PC-9 (cell line): ENCODE measurements at regions not wholly inside any gene's neighbourhood (a gene's known extent, or its start where the extent isn't known, plus 50 kb on each side); places are given as distances from the start of the nearest gene placed in this dataset.

Experiments used
- BruUV-seq: library from RNA; stranded (reverse); fragments of 400-500 nt; replicated peaks from 2 replicates; lab custom pipeline; 2021; lab: Mats Ljungman, UMichigan
- CTCF ChIA-PET: fragments of 300-600 bp; sonication (Branson Sonifier 250); formaldehyde crosslinking; loops from one replicate; lab custom pipeline; 2022; ENCODE audit warnings: antibody characterized with exemption; lab: Charles Lee
- POLR2A ChIA-PET: fragments of 300-600 bp; sonication (Branson Sonifier 250); formaldehyde crosslinking; loops from one replicate; lab custom pipeline; 2022; ENCODE audit warnings: antibody characterized with exemption; ENCODE audit not compliant: unreplicated experiment; lab: Charles Lee
- DNase-seq, 2 experiments: peaks; one replicate each; pipeline versions ENCODE4 v3.0.0 to v3.0.0-alpha.2; 2015 to 2022; ENCODE audit warnings: mixed read lengths in 1 of 2
- H2AFZ ChIP-seq: fragments of 200-600 bp; sonication (generic); 2 replicates; pipeline ENCODE4 v1.8.1; 2017; ENCODE audit warnings: antibody characterized with exemption
- H3F3A ChIP-seq: fragments of 200-600 bp; sonication (generic); 2 replicates; pipeline ENCODE4 v1.8.1; 2017; ENCODE audit warnings: antibody characterized with exemption, mild to moderate bottlenecking, low read depth; ENCODE audit not compliant: insufficient read depth
- H3K27ac ChIP-seq: fragments of 200-600 bp; sonication (generic); 2 replicates; pipeline ENCODE4 v1.6.1; 2016; ENCODE audit warnings: mixed run types
- H3K27me3 ChIP-seq: fragments of 200-600 bp; sonication (generic); 2 replicates; pipeline ENCODE4 v1.6.1; 2016; ENCODE audit warnings: low read depth, mixed run types; ENCODE audit not compliant: insufficient read depth
- H3K36me3 ChIP-seq: fragments of 200-600 bp; sonication (generic); 2 replicates; pipeline ENCODE4 v1.6.1; 2016; ENCODE audit warnings: low read depth, mixed run types
- H3K4me1 ChIP-seq: fragments of 200-600 bp; sonication (generic); replicated peaks from 2 replicates; pipeline ENCODE4 v1.6.1; 2016; ENCODE audit warnings: mixed run types; ENCODE audit not compliant: insufficient read depth
- H3K4me2 ChIP-seq: fragments of 200-600 bp; sonication (generic); 2 replicates; pipeline ENCODE4 v1.6.1; 2017; ENCODE audit warnings: mixed run types
- H3K4me3 ChIP-seq: fragments of 200-600 bp; sonication (generic); 2 replicates; pipeline ENCODE4 v1.6.1; 2016; ENCODE audit warnings: mixed run types
- H3K79me2 ChIP-seq: fragments of 200-600 bp; sonication (generic); 2 replicates; pipeline ENCODE4 v1.6.1; 2017; ENCODE audit warnings: low read depth, mixed run types
- H3K9me2 ChIP-seq: fragments of 200-600 bp; sonication (generic); 2 replicates; pipeline ENCODE4 v1.8.1; 2017; ENCODE audit warnings: mild to moderate bottlenecking; ENCODE audit not compliant: insufficient read depth
- H3K9me3 ChIP-seq: fragments of 200-600 bp; sonication (generic); 2 replicates; pipeline ENCODE4 v1.8.1; 2016; ENCODE audit warnings: low read depth; ENCODE audit not compliant: insufficient read depth
- H4K20me1 ChIP-seq: fragments of 200-600 bp; sonication (generic); 2 replicates; pipeline ENCODE4 v1.8.1; 2017; ENCODE audit not compliant: insufficient read depth
- EZH2 ChIP-seq: fragments of 200-600 bp; sonication (generic); IDR thresholded peaks from 2 replicates; pipeline ENCODE4 v1.8.0; 2017; ENCODE audit warnings: antibody characterized with exemption, low read depth
- intact Hi-C: fragments of 100-400 bp; cut with micrococcal nuclease; formaldehyde crosslinking; loops from one replicate; pipeline ENCODE4 v1.10.0; 2022; ENCODE audit not compliant: unreplicated experiment
- TF ChIP-seq, protein P1 (sequence below): fragments of 200-600 bp; sonication (generic); conservative IDR thresholded peaks from 2 replicates; pipeline ENCODE4 v1.6.1; 2017; ENCODE audit warnings: mixed run types, antibody characterized with exemption, mild to moderate bottlenecking, moderate library complexity

DNA sequence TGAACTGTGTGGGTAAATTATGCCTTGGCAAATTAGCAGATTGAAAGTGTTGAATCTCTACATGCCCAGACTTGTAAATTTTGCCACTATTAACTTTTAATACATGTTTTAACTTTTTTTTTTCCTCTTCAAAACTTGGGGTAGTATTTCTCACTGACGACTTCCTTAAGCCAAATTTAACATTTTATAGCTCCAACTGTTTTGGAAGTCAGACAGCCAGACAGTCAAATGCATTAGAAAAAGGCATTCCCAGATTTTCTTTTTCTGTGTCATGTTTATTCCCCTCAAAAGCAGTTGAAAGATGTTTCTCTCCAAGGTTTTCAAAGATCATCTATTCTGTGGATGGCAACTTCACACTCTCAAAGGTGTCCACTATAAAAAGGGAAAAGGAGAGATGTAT is 226.8 kb upstream of the FN1 start:
- Histone ChIP-seq H3F3A (peaks cover 8% of the 10 kb centered on the region; the same call in 1 of the 2 replicates), H2AFZ (no peak overlapping the region; the same call in 1 of the 2 replicates), H3K4me1 (peaks cover 16% of the 10 kb centered on the region), H3K9me3 (peaks cover 14% of the 10 kb centered on the region; the same call in 1 of the 2 replicates), H3K4me2 (no peak overlapping the region), H3K27me3 (no peaks in the 10 kb centered on the region), H3K36me3 (no peaks in the 10 kb centered on the region), H3K79me2 (no peaks in the 10 kb centered on the region), H4K20me1 (no peaks in the 10 kb centered on the region), H3K9me2 (no peaks in the 10 kb centered on the region), H3K4me3 (no peak overlapping the region), H3K27ac (no peak overlapping the region)
- intact Hi-C loops = no loop called here
- ChIA-PET CTCF (no interaction called here), POLR2A (no interaction called here)
- DNase-seq = no peak
- BruUV-seq = no TSS peak
- TF ChIP-seq, protein P1, sequence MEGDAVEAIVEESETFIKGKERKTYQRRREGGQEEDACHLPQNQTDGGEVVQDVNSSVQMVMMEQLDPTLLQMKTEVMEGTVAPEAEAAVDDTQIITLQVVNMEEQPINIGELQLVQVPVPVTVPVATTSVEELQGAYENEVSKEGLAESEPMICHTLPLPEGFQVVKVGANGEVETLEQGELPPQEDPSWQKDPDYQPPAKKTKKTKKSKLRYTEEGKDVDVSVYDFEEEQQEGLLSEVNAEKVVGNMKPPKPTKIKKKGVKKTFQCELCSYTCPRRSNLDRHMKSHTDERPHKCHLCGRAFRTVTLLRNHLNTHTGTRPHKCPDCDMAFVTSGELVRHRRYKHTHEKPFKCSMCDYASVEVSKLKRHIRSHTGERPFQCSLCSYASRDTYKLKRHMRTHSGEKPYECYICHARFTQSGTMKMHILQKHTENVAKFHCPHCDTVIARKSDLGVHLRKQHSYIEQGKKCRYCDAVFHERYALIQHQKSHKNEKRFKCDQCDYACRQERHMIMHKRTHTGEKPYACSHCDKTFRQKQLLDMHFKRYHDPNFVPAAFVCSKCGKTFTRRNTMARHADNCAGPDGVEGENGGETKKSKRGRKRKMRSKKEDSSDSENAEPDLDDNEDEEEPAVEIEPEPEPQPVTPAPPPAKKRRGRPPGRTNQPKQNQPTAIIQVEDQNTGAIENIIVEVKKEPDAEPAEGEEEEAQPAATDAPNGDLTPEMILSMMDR = no peak
- TF ChIP-seq EZH2 = no peak

DNA sequence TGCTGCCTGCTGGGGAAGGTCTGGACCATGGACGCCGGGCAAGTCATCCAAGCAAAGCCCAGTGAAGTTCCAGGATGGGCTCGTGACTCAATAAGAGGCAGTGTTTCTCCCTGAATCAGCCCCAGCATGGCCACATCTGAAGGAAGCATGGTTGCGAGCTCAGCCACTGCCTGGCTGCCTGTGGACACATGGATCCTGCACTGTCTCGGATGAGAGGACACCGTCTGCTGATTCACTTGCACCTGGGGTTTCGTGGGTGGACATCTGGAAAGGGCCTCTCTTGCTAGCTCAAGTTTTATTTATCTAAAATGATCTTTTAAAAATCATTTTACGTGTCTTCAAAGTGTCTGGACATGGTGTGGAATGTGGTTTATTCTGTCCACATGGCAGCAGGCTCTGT is 224.8 kb upstream of the FN1 start:
- no peak overlapping the region for H2AFZ ChIP-seq
- POLR2A ChIA-PET = no interaction called here

DNA sequence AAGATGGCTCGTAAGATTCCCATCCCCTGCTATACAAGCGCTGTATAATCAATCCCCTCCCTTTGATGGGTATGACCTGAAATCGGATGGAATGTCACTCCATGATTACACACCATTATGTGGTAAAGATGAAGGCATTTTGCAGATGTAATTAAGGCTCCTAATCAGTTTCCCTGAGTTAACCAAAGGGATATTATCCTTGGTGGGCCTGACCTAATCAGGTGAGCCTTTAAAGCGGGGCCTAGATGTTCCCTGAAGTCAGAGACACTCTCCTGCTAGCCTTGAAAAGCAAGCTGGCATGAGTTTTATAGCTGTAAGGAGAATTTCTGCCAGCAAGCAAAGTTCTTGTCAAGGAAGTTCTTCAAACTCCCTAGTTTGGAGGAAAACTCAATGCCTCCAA is 223.8 kb upstream of the FN1 start:
- Histone ChIP-seq H3K4me3 (no peak overlapping the region), H3K4me2 (no peak overlapping the region), H3K27me3 (no peaks in the 10 kb centered on the region), H3K9me3 (no peaks in the 10 kb centered on the region; the same call in 1 of the 2 replicates), H3K9me2 (no peaks in the 10 kb centered on the region), H4K20me1 (no peaks in the 10 kb centered on the region), H3K36me3 (no peaks in the 10 kb centered on the region), H3K4me1 (peaks cover 6% of the 10 kb centered on the region), H2AFZ (no peak overlapping the region), H3F3A (no peaks in the 10 kb centered on the region), H3K27ac (no peak overlapping the region), H3K79me2 (no peaks in the 10 kb centered on the region)
- intact Hi-C loops = no loop called here
- CTCF ChIA-PET = no interaction called here
- TF ChIP-seq EZH2 = no peak
- TF ChIP-seq, protein P1 = no peak
- no TSS peak for BruUV-seq
- POLR2A ChIA-PET = no interaction called here
- no peak for DNase-seq

More for the DNA sequence above, 224.8 kb upstream of the FN1 start:
- Histone ChIP-seq H3K79me2 (no peaks in the 10 kb centered on the region), H3F3A (peaks cover 8% of the 10 kb centered on the region; the same call in 1 of the 2 replicates), H3K27ac (no peak overlapping the region), H3K4me3 (no peak overlapping the region), H3K9me2 (no peaks in the 10 kb centered on the region), H3K36me3 (no peaks in the 10 kb centered on the region), H3K4me2 (no peak overlapping the region), H3K27me3 (no peaks in the 10 kb centered on the region), H4K20me1 (no peaks in the 10 kb centered on the region), H3K9me3 (peaks cover 8% of the 10 kb centered on the region; the same call in 1 of the 2 replicates), H3K4me1 (peaks cover 16% of the 10 kb centered on the region)
- intact Hi-C loops = no loop called here
- TF ChIP-seq EZH2 = no peak
- CTCF ChIA-PET = no interaction called here
- no TSS peak for BruUV-seq
- DNase-seq = no peak

DNA sequence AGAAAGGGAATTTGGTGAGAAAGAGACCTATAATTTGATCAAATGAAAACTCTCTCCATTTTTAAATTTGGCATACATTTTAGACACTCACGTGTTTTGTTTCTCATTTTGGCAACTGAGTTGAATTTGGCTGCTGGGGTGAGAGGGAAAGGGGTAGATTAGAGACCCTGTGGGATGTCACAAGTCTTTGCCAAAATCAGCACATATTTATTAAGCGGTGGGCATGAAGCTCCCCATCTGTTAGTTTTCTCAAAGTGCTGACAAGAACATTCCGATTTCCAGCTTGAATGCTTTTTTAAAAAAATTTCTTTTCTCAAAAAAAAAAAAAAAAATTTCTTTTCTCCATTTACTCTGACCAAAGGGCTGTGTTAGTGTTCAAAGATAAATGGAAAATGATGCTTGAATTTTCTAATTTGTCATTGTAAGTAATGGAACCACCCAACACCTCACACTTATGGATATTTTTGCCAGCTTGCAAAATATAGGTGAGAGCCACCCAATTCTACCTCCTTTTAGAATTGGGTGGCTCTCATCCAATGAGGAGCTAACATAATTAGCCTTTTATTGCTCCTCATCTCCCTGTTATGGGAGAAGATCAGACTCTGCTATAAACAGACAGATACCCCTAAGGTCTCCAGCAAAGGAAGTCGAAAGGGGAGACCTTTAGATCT is 222.9 kb upstream of the FN1 start:
- intact Hi-C loops = no loop called here
- no peak for TF ChIP-seq EZH2
- TF ChIP-seq, protein P1 = no peak
- H3K27ac ChIP-seq = no peak overlapping the region
- H3K27me3 ChIP-seq = no peaks in the 10 kb centered on the region
- no TSS peak for BruUV-seq
- no peak overlapping the region for H3K4me2 ChIP-seq
- H3K36me3 ChIP-seq = no peaks in the 10 kb centered on the region
- H3K9me3 ChIP-seq = no peaks in the 10 kb centered on the region
- H3K9me2 ChIP-seq = no peaks in the 10 kb centered on the region
- H3K4me3 ChIP-seq = no peak overlapping the region
- H3F3A ChIP-seq = no peaks in the 10 kb centered on the region
- ChIA-PET CTCF (no interaction called here), POLR2A (no interaction called here)
- H3K79me2 ChIP-seq = no peaks in the 10 kb centered on the region
- H2AFZ ChIP-seq = no peak overlapping the region
- H4K20me1 ChIP-seq = no peaks in the 10 kb centered on the region
- DNase-seq = no peak
- H3K4me1 ChIP-seq = no peaks in the 10 kb centered on the region
